ENCODE measurements at regions not wholly inside any gene's neighbourhood (a gene's known extent, or its start where the extent isn't known, plus 50 kb on each side); places are given as distances from the start of the nearest gene placed in this dataset.
"Not testable (repeated sequence)": the region's sequence is repeated elsewhere in the genome, so short reads cannot be mapped to it uniquely, and the experiment has no call there.

DNA sequence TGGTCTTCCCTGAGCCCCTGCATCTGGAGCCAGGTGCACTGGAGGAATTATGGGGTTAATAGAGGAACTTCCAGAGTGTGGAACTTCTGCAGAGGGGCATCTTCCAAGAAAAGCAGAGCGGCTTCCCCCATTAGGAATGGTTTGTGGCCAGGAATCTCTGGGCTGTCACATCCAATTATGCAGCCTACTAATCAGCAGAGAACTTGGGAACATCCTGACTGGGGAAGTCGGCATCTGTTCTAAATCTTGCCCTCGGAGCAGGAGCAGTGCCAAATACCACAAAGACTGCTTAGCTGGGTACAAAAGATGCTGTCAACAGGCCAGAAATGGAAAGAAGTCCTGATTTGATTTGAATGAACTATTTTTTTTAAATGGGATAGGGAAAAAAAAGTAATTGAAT is 435.1 kb downstream of the ZNF536 start:
- no peak overlapping the region for H3K4me3 ChIP-seq (ENCODE audit: low read depth, low read length)
- no peaks in the 10 kb centered on the region for H3K27me3 ChIP-seq (ENCODE audit: control insufficient read depth, insufficient read depth, low read length)
- H3K36me3 ChIP-seq (ENCODE audit: control insufficient read depth, insufficient read depth, low read length): no peaks in the 10 kb centered on the region
- TF ChIP-seq, protein P1, sequence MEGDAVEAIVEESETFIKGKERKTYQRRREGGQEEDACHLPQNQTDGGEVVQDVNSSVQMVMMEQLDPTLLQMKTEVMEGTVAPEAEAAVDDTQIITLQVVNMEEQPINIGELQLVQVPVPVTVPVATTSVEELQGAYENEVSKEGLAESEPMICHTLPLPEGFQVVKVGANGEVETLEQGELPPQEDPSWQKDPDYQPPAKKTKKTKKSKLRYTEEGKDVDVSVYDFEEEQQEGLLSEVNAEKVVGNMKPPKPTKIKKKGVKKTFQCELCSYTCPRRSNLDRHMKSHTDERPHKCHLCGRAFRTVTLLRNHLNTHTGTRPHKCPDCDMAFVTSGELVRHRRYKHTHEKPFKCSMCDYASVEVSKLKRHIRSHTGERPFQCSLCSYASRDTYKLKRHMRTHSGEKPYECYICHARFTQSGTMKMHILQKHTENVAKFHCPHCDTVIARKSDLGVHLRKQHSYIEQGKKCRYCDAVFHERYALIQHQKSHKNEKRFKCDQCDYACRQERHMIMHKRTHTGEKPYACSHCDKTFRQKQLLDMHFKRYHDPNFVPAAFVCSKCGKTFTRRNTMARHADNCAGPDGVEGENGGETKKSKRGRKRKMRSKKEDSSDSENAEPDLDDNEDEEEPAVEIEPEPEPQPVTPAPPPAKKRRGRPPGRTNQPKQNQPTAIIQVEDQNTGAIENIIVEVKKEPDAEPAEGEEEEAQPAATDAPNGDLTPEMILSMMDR (IDR thresholded peaks at IDR 0.05; ENCODE audit: insufficient read depth, low read length, poor library complexity, severe bottlenecking): no peak
- no peak for DNase-seq (ENCODE audit: low read depth)

- Histone ChIP-seq H3K4me3 (ENCODE audit: low read depth, low read length) (no peak overlapping the region), H3K36me3 (ENCODE audit: control insufficient read depth, insufficient read depth, low read length) (no peaks in the 10 kb centered on the region), H3K27me3 (ENCODE audit: control insufficient read depth, insufficient read depth, low read length) (no peaks in the 10 kb centered on the region)
- TF ChIP-seq, protein P1 (IDR thresholded peaks at IDR 0.05; ENCODE audit: insufficient read depth, low read length, poor library complexity, severe bottlenecking): no peak
- no peak for DNase-seq (ENCODE audit: low read depth)
These were observed 434.1 kb downstream of the ZNF536 start for GRCh38 chr19:30806311-30806710.

DNA sequence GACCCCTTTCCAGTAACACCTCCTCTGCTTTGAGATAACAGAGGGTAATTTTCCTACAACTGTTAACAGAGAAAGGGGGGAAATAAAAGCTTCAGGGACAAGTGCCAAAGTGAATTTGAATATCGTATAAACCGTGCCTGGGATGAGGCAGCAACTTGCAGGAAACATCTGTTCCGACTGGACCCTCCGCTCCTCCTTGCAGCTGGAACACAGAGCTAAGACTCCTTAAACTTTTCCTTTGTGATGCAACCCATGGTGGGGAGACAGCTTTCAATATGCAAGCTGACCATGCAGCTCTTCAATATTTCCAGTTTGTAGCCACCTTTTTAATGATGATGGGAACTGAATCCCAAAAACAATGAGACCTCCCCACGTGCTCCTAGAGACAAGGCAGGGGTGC is 432.6 kb downstream of the ZNF536 start:
- Histone ChIP-seq H3K27me3 (ENCODE audit: control insufficient read depth, insufficient read depth, low read length) (no peaks in the 10 kb centered on the region), H3K36me3 (ENCODE audit: control insufficient read depth, insufficient read depth, low read length) (no peaks in the 10 kb centered on the region), H3K4me3 (ENCODE audit: low read depth, low read length) (no peak overlapping the region)
- no peak for DNase-seq (ENCODE audit: low read depth)
- TF ChIP-seq, protein P1 (IDR thresholded peaks at IDR 0.05; ENCODE audit: insufficient read depth, low read length, poor library complexity, severe bottlenecking): no peak

DNA sequence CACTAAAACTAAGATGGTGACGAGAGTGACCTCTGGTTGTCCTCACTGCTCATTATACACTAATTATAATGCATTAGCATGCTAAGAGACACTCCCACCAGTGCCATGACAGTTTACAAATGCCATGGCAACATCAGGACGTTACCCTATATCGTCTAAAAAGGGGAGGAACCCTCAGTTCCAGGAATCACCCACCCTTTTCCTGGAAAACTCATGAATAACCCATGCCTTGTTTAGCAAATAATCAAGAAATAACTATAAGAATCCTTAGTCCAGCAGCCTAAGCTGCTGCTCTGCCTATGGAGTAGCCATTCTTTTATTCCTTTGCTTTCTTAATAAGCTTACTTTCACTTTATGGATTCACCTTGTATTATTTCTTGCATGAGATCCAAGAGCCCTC is 432.1 kb downstream of the ZNF536 start:
- not testable (repeated sequence) for DNase-seq (ENCODE audit: low read depth); H3K27me3 ChIP-seq (ENCODE audit: control insufficient read depth, insufficient read depth, low read length); H3K36me3 ChIP-seq (ENCODE audit: control insufficient read depth, insufficient read depth, low read length); H3K4me3 ChIP-seq (ENCODE audit: low read depth, low read length)

GRCh38 chr19:30802424-30803013 is 430.3 kb downstream of the ZNF536 start:
- TF ChIP-seq, protein P1 (IDR thresholded peaks at IDR 0.05; ENCODE audit: insufficient read depth, low read length, poor library complexity, severe bottlenecking): no peak
- Histone ChIP-seq H3K36me3 (ENCODE audit: control insufficient read depth, insufficient read depth, low read length) (no peaks in the 10 kb centered on the region), H3K27me3 (ENCODE audit: control insufficient read depth, insufficient read depth, low read length) (no peaks in the 10 kb centered on the region), H3K4me3 (ENCODE audit: low read depth, low read length) (no peak overlapping the region)
- no peak for DNase-seq (ENCODE audit: low read depth)

DNA sequence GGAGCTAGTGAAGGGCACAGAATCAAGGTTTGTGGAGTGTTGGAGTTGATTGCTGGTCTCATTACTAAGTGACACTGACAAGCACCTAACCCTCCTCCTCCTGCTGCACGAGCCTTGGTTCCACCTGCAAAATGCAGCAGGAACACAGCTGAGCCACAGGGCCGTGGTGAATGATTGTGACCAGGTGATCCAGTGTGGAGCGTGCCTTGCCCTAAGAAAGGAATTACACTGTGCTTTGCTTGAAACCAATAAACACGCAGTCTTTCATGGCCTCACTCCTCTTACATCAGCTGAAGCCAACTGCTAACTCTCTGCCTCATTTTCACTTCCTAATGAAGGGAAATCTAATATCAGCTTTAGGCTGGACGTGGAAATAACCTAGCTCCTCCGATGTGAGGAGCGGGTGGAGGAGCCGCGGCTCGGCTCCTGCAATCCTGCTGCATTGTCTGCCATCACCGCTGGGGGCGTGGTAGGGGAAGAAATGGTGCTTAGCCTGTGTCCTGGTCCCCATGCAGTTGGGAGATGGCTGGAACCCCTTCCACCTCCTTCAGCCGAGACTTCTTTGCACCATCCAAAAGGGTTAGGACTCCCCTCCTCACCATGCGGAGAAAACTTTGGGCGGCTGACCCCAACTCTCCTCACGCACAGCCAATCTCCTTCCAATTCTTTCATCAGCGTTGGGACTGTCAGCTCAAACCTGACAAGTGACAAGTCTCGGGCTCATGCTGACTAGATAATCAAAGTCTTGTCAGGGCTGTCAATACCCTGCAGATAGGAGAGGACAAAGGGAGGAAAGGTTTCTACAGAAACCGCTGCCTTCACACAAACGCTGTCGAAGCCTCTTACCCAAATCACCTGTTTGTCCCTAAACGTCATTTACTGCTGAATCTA is 427.9 kb downstream of the ZNF536 start:
- no peaks in the 10 kb centered on the region for H3K27me3 ChIP-seq (ENCODE audit: control insufficient read depth, insufficient read depth, low read length)
- TF ChIP-seq, protein P1 (IDR thresholded peaks at IDR 0.05; ENCODE audit: insufficient read depth, low read length, poor library complexity, severe bottlenecking): peak; percentile 64
- H3K36me3 ChIP-seq (ENCODE audit: control insufficient read depth, insufficient read depth, low read length): no peaks in the 10 kb centered on the region
- no peak for DNase-seq (ENCODE audit: low read depth)
- no peak overlapping the region for H3K4me3 ChIP-seq (ENCODE audit: low read depth, low read length)

Data from kidney epithelial cell (primary cell).